COLO668 (cell line): ENCODE measurements at regions not wholly inside any gene's neighbourhood (a gene's known extent, or its start where the extent isn't known, plus 50 kb on each side); places are given as distances from the start of the nearest gene placed in this dataset.

Experiments used
- DNase-seq: peaks from one replicate; lab custom pipeline; 2025; ENCODE audit not compliant: unreplicated experiment; lab: John Stamatoyannopoulos, UW

GRCh38 chr19:29263305-29264135, 50.6 kb upstream of the UQCRFS1 start:
- peak; percentile 40 for DNase-seq

GRCh38 chr19:29264897-29265296, 51.9 kb upstream of the UQCRFS1 start:
- DNase-seq: no peak

- DNase-seq: no peak
These were observed 52.5 kb upstream of the UQCRFS1 start for GRCh38 chr19:29265436-29265835.

- DNase-seq: no peak
These were observed 53.0 kb upstream of the UQCRFS1 start for GRCh38 chr19:29266001-29266400.

GRCh38 chr19:29266603-29267002, 53.7 kb upstream of the UQCRFS1 start:
- no peak for DNase-seq

GRCh38 chr19:29267701-29268100, 54.8 kb upstream of the UQCRFS1 start:
- no peak for DNase-seq

GRCh38 chr19:29268103-29268502, 55.2 kb upstream of the UQCRFS1 start:
- no peak for DNase-seq

GRCh38 chr19:29268721-29269393, 55.9 kb upstream of the UQCRFS1 start:
- DNase-seq: no peak

GRCh38 chr19:29269641-29270040, 56.7 kb upstream of the UQCRFS1 start:
- DNase-seq: no peak

GRCh38 chr19:29271341-29271740, 58.4 kb upstream of the UQCRFS1 start:
- DNase-seq: no peak

GRCh38 chr19:29271911-29272310, 59.0 kb upstream of the UQCRFS1 start:
- DNase-seq: no peak

GRCh38 chr19:29273000-29273640, 60.2 kb upstream of the UQCRFS1 start:
- no peak for DNase-seq

- DNase-seq: no peak
These were observed 62.3 kb upstream of the UQCRFS1 start for GRCh38 chr19:29275266-29275665.

GRCh38 chr19:29277102-29277501, 64.2 kb upstream of the UQCRFS1 start:
- DNase-seq: no peak

- DNase-seq: no peak
These were observed 65.8 kb upstream of the UQCRFS1 start for GRCh38 chr19:29278716-29279115.

GRCh38 chr19:29283366-29283765, 70.4 kb upstream of the UQCRFS1 start:
- DNase-seq: no peak

GRCh38 chr19:29285187-29285687, 72.3 kb upstream of the UQCRFS1 start:
- no peak for DNase-seq

- no peak for DNase-seq
These were observed 72.9 kb upstream of the UQCRFS1 start for GRCh38 chr19:29285878-29286277.

- DNase-seq: no peak
These were observed 74.1 kb upstream of the UQCRFS1 start for GRCh38 chr19:29287061-29287460.

- no peak for DNase-seq
These were observed 75.3 kb upstream of the UQCRFS1 start for GRCh38 chr19:29288256-29288655.

GRCh38 chr19:29289020-29289419, 76.1 kb upstream of the UQCRFS1 start:
- DNase-seq: no peak

GRCh38 chr19:29290853-29291252, 77.9 kb upstream of the UQCRFS1 start:
- no peak for DNase-seq
